ENCODE measurements at regions not wholly inside any gene's neighbourhood (a gene's known extent, or its start where the extent isn't known, plus 50 kb on each side); places are given as distances from the start of the nearest gene placed in this dataset.
A peak's percentile ranks its signal among the peaks of the same experiment; 100 is the strongest.

DNA sequence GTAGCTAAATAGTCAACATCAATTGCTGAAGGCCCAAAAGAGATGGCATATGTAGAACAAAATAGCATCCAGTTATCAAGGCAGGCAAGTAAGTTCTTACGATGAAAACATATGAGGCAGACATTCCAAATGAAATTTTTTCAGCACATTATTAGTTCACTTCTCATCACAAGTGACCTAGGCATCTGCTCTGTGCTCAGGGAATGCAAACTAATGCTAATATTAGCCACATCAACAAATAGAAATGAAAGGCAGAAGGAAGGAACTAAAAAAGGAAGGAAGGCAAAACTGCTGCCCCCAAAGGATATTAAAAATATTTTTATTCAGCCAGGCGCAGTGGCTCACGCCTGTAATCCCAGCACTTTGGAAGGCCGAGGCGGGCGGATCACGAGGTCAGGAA, 51.2 kb upstream of the ROCK1 start:
- no peak for DNase-seq

DNA sequence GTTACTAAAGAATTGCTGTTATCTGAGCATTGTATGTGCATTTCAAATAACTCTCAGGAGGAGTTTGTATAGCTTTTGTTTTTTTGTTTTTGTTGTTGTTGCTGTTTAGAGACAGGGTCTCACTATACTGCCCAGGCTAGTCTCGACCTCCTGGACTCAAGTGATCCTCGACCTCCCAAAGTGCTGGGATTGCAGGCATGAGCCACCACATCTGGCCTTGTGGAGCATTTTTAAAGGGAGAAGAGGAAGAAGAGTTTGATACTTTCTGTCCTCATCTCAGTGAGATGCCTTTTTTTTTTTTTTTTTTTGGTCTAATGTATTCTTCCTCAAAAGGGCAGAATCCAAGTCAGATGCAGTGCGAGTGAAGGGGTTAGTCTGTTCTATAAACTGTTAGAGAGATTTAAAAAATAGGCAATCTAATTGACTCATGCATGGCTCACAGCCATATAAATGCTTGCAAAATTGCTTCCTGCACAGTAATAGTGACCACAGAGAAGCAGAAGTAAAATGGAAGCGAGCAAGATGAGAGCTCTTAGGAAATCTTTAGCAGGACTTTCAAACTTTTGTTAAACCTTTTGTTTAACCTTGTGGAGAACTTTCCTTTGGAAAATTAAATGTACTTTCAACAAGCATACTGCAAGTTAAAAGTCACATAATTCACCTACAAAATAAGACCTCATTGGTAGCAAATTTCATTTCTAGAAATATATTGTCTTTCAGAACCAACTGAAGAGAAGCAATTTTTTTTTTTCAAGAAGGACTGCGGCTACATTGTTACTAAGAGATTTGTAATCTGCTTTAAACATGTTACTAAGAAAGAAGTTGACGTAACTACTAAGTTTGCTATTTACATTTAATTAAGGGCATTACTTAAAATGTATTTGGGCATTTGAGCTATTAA, 52.3 kb upstream of the ROCK1 start:
- no peak for DNase-seq

DNA sequence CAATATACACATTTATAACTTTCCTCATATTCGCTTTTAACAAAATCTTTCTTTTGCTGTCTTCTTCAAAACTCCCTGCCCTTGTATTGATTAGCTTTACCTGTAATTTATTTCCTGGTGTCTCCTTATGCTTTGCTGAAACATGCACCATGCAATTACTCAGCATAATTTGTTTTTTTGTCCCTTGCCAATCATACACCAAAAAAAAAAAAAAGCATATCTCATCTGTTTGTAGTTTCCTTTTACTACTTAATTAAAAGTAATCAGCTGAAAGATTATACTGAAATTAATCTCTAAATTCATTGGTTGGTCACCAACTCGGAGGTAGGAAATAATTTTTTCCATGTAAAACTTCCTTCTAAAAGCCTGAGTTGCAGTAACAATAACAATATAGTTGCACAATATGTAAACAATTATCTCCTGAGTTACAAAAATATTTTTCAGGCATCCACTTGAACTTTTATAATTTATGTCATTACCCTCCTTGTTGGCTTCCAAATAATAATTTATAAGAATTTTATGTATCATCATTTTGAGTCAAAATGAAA, 53.0 kb upstream of the ROCK1 start:
- DNase-seq = no peak

DNA sequence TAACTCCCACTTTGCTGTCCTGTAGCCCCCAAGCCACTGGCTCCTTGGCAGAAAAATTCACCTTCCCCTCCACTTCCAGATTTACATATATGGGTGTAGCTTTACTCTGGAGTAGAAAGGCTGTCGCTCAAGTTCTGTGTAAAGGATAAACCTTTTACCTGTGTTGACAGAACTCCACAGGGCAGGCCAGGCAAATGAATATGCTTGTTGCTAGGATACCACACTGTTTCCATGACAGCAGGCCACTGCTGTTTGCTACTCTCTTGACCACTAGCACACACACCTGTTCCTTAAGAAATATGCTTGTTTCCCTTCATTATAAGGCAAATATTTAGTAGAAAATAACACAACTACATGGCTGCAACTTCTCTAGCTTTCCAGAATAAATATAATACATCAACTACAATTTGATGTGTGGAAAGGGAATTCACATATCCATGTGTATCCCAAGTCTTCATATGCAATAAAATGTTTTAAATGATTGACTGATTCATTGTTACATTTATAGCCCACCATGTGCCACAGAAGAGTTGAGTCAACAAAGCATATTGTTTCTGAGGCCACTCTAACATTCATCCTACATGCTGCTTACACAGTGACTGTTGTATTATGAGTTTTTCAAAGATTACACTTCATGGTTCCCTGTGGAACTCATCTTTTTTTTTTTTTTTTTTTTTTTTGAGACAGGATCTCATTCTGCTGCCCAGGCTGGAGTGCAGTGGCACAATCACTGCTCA, 56.2 kb upstream of the ROCK1 start:
- no peak for DNase-seq

DNA sequence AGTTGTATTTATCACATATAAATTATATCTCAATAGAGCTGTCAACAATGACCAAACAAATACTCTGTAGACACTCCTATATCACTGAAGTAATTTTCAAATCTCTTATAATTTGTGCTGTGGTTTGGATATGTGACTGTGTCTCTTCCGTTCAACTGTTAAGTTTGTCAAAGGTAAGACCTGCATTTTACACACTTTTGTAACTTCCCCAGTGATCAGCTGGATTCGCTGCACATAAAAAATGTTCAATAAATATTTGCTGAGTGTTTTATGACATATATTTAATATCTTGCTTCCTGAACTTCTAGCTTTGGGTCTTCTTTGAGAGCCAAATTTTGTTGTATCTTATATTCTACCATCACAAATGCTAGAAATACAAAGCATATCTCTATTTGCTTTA, 57.3 kb upstream of the ROCK1 start:
- no peak for DNase-seq

DNA sequence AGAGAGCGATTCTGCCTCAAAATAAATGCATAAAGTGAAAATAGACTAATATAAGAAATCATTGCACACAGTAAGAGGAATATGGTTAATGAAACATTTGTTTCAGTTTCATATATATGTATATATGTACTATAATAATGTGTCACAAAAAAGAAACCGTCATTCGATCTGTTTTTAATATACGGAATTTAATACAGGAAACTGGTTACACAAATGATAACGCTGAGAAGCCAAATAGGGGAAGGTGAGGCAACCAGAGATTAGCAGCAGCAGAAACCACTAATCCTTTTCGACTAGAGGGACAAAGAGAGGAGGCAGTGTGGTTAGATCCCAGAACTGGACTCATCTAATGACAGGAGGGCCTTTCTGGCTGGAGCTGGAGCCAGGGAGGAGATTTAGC, 64.2 kb upstream of the GREB1L start:
- DNase-seq = no peak

DNA sequence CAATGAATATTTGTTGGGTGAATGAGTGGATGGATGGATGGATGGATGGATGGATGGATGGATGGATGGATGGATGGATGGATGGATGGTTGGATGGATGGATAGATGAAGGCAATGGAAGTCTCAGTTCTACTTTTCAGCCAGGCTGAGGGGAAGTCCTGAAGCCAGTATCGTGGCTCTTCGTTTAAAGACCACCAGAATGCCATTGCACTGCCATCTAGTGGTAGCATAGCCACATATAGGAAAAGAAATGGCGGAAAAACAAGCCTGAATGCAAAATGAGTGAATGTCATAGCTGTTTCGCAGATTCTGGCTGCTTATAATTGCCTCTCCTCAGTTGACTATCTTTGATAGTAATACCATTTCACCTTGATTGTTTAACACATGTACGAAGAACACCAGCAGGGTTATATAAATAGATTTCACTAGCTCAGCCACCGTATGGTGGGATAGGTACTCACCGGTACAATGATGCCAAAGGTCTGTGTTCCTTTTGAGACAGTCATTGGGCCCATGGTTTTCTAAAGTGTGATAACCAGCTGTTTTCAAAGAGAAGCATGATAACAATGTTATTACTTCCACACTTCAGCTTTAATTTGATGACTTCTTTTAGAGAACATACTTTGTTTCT, 62.3 kb upstream of the GREB1L start:
- peak; percentile 42 for DNase-seq

DNA sequence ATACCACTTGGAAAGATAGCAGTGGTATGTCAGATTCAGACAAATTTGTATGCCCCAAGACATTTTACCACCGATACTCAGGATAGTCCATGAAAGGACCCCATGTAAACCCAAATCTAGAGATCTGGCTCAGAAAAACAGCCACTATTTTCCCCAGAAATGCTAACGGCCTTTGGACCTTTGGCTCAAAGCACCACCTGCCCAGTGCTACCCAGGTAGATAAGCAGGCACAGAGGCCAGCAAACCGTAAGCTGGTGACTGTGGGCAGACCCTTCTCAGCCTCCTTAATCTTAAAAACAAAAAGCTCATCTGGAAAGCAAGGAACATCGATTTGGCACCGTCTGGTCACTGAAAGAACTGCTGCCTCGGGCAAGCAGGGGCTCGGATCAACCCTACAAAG, 61.4 kb upstream of the GREB1L start:
- no peak for DNase-seq

DNA sequence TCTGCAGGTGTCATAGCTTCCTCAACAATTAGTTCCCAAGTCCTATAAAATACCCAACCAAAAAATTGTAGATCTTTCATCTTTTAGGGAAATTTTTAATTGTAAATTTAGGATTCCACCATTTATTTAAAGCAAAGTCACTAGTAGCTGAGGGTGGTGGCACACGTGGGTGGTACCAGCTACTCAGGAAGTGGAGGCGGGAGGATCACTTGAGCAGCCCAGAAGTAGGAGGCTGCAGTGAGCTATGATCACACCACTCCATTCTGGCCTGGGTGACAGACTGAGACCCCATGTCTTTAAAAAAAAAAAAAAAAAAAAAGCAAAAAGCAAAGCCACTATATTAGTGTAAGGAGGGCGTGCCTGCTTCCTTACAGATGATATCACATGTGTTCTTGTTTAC, 60.3 kb upstream of the GREB1L start:
- no peak for DNase-seq

DNA sequence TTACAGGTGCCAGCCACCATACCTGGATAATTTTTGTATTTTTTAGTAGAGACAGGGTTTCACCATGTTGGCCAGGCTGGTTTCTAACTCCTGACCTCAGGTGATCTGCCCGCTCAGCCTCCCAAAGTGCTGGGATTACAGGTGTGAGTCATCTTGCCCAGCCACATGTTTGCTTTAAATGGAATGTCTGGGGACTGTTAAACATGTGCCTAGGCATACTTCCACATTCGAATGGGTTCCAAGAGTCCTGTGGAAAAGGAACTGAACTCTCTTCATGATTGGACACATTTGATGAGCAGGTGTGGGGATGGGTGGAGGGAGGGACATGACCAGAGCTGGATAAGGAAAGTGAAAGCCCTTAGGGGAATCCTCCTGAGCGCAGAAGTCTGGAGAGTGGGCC, 58.4 kb upstream of the GREB1L start:
- DNase-seq = no peak

DNA sequence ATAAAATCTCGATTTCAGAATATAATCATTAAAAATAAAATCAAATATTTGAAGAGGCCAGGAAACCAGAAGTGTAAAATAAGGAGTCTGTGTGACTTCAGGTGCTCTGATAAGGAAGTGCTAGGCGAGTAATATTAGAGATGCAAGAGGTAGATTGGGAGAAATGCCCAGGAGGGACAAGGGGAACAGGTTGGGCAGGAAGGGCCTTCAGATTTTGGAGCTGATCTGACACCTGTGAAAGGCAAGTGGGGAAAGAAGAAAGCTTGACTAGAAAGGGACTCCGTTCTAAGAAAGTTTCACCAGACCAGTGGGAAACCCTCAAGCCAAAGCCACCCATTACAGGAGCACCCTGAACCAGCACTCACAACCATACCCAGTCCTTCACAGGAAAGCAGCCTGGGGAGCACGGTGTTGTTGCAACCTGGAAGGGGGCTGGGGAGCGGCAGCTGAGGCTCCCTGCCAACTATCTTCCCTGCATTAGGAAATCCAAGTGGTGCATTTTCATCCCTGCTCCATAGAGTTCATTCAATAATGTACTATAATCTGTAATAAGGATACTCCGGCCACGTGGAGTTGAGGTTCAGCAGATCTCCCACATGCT, 57.5 kb upstream of the GREB1L start:
- no peak for DNase-seq

DNA sequence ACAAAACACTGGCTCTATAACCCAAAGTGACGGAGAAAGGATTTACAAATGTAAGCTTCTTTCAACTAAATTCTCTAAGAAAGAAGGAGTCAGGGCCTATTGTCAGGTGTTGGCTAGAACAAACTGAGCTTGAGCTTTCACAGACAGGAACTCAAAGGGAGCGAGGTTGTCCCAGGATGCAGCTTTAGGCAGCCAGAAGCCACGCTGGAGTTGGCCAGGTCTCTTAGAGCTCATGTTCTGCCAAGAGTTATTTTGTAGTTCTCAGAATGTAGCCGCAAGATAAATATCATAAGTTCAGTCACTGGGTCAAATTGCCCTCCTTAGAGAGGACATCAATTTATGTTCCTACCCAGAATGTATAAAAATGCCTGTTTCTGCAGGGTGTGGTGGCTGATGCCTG, 54.1 kb upstream of the GREB1L start:
- no peak for DNase-seq

DNA sequence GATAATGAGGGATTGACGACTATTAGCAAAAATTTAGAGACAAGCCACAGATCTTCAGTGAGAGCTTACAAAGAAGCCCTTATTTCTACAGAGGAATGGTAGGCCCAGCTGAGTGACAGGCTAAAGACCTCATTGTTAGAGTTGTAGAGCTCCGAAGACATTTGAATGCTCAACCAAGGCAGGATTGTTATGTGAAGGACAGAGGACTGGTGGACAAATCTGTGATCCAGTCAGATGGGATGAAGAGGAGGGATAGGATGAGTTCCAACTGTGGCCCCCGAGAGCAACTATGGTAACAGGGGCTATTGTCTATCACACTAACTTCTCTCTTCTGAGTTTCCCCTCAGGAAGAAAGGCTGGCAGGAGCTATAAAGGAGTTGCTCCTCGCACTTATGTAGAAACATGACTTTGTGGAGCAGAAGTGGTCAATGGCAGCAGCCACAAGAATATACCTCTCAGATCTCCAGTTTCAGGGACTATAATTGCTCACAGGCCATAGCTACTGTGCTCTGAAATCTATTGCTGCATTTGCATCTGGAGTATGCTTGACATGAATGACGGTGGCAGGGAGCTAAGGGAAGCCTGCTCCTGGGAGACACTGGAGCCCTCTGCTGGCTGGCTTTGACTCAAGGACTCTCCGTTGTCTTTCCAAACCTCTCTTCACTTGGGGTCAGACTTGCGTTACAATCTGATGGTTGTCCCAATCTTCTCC, 50.3 kb upstream of the GREB1L start:
- DNase-seq = peak; percentile 54

Measured in femur (tissue), 1 donor.